HCT116 (cell line): ENCODE measurements at regions not wholly inside any gene's neighbourhood (a gene's known extent, or its start where the extent isn't known, plus 50 kb on each side); places are given as distances from the start of the nearest gene placed in this dataset.

Experiments used
- CEBPB ChIP-seq: IDR thresholded peaks from 2 replicates; pipeline ENCODE4 v1.6.1; 2012; ENCODE audit warnings: low read depth
- CTCF ChIP-seq, 3 experiments: fragments of 200-600 bp in 1 of 3; sonication (generic) in 1 of 3; IDR thresholded peaks in 2 of 3; conservative IDR thresholded peaks in 1 of 3; 2 replicates each; pipeline ENCODE4 v1.5.1; 2012 to 2017; ENCODE audit warnings: low read depth in 2 of 3, low read length in 2 of 3, antibody characterized with exemption in 1 of 3, borderline replicate concordance in 1 of 3, control low read depth in 1 of 3, mild to moderate bottlenecking in 1 of 3, mixed read lengths in 1 of 3, mixed run types in 1 of 3, moderate library complexity in 1 of 3; ENCODE audit not compliant: insufficient read depth in 1 of 3
- EGR1 ChIP-seq: IDR thresholded peaks from 2 replicates; pipeline ENCODE4 v1.6.1; 2012; ENCODE audit warnings: low read depth
- EZH2 ChIP-seq: fragments of 200-600 bp; sonication (generic); IDR thresholded peaks from 2 replicates; pipeline ENCODE4 v1.6.1; 2017; ENCODE audit warnings: antibody characterized with exemption, mixed run types
- JUND ChIP-seq: IDR thresholded peaks from 2 replicates; pipeline ENCODE4 v1.6.1; 2012
- POLR2A ChIP-seq: IDR thresholded peaks from 2 replicates; pipeline ENCODE4 v1.7.0; 2011; ENCODE audit warnings: borderline replicate concordance; ENCODE audit not compliant: insufficient read depth, insufficient read length; ENCODE audit errors: extremely low read depth
- POLR2AphosphoS5 ChIP-seq: IDR thresholded peaks from 2 replicates; pipeline ENCODE4 v1.6.1; 2011; ENCODE audit warnings: mild to moderate bottlenecking, low read depth, low read length, moderate library complexity
- REST ChIP-seq: IDR thresholded peaks from 2 replicates; pipeline ENCODE4 v1.6.1; 2012; ENCODE audit warnings: low read depth
- SRF ChIP-seq: IDR thresholded peaks from 2 replicates; pipeline ENCODE4 v1.6.1; 2012; ENCODE audit warnings: low read depth
- YY1 ChIP-seq: IDR thresholded peaks from 2 replicates; pipeline ENCODE4 v1.6.1; 2011; ENCODE audit warnings: low read length, low read depth, moderate library complexity, mild to moderate bottlenecking; ENCODE audit not compliant: insufficient replicate concordance; ENCODE audit errors: extremely low read depth
- ZBTB33 ChIP-seq: IDR thresholded peaks from 2 replicates; pipeline ENCODE4 v1.6.1; 2011; ENCODE audit warnings: mild to moderate bottlenecking, low read length, moderate library complexity; ENCODE audit not compliant: insufficient replicate concordance; ENCODE audit errors: extremely low read depth
- ZFX ChIP-seq: fragments of 450-650 bp; IDR thresholded peaks from 2 replicates; pipeline ENCODE4 v1.6.1; 2017
- ZNF274 ChIP-seq: fragments of 200-500 bp; sonication (Bioruptor generic); IDR thresholded peaks from 2 replicates; pipeline ENCODE4 v1.6.1; 2014; ENCODE audit warnings: mild to moderate bottlenecking, low read depth, low read length, inconsistent platforms
- TF ChIP-seq, protein P1 (sequence below): IDR thresholded peaks from 2 replicates; pipeline ENCODE4 v1.6.1; 2012

DNA sequence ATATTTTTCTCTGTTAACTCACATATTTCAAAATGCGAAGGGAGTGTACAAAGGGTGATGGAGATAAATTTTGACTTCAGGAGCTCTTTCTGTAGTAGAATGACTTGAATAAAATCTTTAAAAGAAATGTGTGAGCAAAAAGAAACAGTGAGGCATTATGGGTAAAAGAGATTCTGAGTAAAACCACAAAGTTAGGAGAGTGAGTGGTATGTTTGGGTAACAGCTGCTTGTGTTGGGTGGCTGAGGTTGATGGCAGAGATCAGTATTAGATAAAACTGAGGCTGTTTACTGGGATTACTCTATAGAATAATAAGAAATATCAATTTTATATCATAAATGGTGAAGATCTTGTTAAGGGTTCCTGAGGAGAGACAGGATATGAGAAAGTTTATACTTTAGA lies 434.2 kb upstream of the AMOT start:
- no peak for TF ChIP-seq JUND
- TF ChIP-seq CTCF (IDR thresholded peaks at IDR 0.05 in 2 of 3, conservative IDR thresholded peaks at IDR 0.05 in 1 of 3; ENCODE audit: borderline replicate concordance in 1 of 3, insufficient read depth in 1 of 3, low read depth in 2 of 3, low read length in 2 of 3), result no peak
- TF ChIP-seq EZH2, result no peak
- no peak for TF ChIP-seq EGR1
- TF ChIP-seq POLR2AphosphoS5, result no peak
- no peak for TF ChIP-seq ZBTB33
- TF ChIP-seq REST, result no peak
- TF ChIP-seq, protein P1, sequence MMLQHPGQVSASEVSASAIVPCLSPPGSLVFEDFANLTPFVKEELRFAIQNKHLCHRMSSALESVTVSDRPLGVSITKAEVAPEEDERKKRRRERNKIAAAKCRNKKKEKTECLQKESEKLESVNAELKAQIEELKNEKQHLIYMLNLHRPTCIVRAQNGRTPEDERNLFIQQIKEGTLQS, result no peak
- no peak for TF ChIP-seq POLR2A
- TF ChIP-seq YY1, result no peak
- TF ChIP-seq CEBPB, result no peak
- no peak for TF ChIP-seq SRF
- TF ChIP-seq ZNF274, result no peak
- no peak for TF ChIP-seq ZFX
